Neutrophil (primary cell): ENCODE measurements at regions not wholly inside any gene's neighbourhood (a gene's known extent, or its start where the extent isn't known, plus 50 kb on each side); places are given as distances from the start of the nearest gene placed in this dataset.

ENCODE experiments used
- H3K27ac ChIP-seq: fragments of 200-600 bp; sonication (generic); 2 replicates; pipeline ENCODE4 v1.5.1; 2016; ENCODE audit warnings: mild to moderate bottlenecking, moderate library complexity
- H3K27me3 ChIP-seq: fragments of 200-600 bp; sonication (generic); 2 replicates; pipeline ENCODE4 v1.6.0; 2016; ENCODE audit warnings: mild to moderate bottlenecking
- H3K36me3 ChIP-seq: fragments of 200-600 bp; sonication (generic); 2 replicates; pipeline ENCODE4 v1.5.1; 2017
- H3K4me1 ChIP-seq, 2 experiments: fragments of 200-600 bp in 1 of 2; sonication (generic) in 1 of 2; 1 replicate in 1 of 2; 2 replicates in 1 of 2; pipeline versions ENCODE4 v1.5.1 to v1.6.1; 2013 to 2016; ENCODE audit warnings: low read depth in 1 of 2, low read length in 1 of 2, mild to moderate bottlenecking in 1 of 2, moderate library complexity in 1 of 2; ENCODE audit not compliant: control insufficient read depth in 1 of 2, insufficient read depth in 1 of 2
- H3K4me3 ChIP-seq, 2 experiments: fragments of 200-600 bp in 1 of 2; sonication (generic) in 1 of 2; 1 replicate in 1 of 2; 2 replicates in 1 of 2; pipeline ENCODE4 v1.5.1; 2013 to 2016; ENCODE audit warnings: low read depth in 1 of 2, low read length in 1 of 2, mild to moderate bottlenecking in 1 of 2, moderate library complexity in 1 of 2
- H3K9me3 ChIP-seq: fragments of 200-600 bp; sonication (generic); 2 replicates; pipeline ENCODE4 v1.5.1; 2016
- TF ChIP-seq, protein P1 (sequence below): fragments of 200-600 bp; sonication (generic); IDR thresholded peaks from 2 replicates; pipeline ENCODE4 v1.5.1; 2016; ENCODE audit warnings: antibody characterized with exemption

DNA sequence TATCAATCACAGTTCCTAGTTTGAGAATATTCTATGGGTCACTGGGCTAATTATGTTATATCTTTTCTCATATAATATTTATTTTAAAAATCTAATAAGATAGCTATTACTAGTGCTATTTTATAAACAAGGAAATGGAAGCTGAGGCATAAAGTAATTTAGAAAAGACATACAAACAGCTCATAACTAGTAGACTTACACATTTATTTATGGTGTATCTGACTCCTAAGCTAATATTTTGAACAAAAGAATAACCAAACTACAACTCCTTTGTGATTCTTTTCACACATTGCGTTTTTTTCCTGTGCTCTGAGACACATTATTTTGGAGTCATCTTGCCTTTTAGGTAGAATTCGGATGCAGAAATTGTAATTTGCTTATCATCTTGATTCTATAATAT, 742.0 kb upstream of the LRRTM4 start:
- Histone ChIP-seq H3K4me3 (no peak overlapping the region), H3K27me3 (no peaks in the 10 kb centered on the region), H3K9me3 (no peaks in the 10 kb centered on the region), H3K4me1 (no peaks in the 10 kb centered on the region), H3K36me3 (no peaks in the 10 kb centered on the region), H3K27ac (no peak overlapping the region)
- TF ChIP-seq, protein P1, sequence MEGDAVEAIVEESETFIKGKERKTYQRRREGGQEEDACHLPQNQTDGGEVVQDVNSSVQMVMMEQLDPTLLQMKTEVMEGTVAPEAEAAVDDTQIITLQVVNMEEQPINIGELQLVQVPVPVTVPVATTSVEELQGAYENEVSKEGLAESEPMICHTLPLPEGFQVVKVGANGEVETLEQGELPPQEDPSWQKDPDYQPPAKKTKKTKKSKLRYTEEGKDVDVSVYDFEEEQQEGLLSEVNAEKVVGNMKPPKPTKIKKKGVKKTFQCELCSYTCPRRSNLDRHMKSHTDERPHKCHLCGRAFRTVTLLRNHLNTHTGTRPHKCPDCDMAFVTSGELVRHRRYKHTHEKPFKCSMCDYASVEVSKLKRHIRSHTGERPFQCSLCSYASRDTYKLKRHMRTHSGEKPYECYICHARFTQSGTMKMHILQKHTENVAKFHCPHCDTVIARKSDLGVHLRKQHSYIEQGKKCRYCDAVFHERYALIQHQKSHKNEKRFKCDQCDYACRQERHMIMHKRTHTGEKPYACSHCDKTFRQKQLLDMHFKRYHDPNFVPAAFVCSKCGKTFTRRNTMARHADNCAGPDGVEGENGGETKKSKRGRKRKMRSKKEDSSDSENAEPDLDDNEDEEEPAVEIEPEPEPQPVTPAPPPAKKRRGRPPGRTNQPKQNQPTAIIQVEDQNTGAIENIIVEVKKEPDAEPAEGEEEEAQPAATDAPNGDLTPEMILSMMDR = no peak

DNA sequence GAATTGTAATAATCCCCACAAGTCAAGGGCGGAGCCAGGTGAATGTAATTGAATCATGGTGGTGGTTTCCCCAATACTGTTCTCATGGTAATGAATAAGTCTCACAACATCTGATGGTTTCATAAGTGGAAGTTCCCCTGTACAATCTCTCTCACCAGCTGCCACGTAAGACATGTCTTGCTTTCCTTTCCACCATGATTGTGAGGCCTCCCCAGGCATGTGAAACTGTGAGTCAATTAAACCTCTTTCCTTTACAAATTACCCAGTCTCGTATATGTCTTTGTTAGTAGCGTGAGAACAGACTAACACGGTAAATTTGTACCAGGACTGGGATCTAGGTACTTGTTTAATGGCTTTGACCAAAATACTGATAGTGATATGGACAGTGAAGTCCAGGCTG, 744.3 kb upstream of the REG3G start:
- no peak overlapping the region for H3K27ac ChIP-seq
- H3K27me3 ChIP-seq = no peaks in the 10 kb centered on the region
- no peaks in the 10 kb centered on the region for H3K36me3 ChIP-seq
- no peaks in the 10 kb centered on the region for H3K9me3 ChIP-seq
- no peaks in the 10 kb centered on the region for H3K4me1 ChIP-seq
- TF ChIP-seq, protein P1 = no peak
- no peak overlapping the region for H3K4me3 ChIP-seq

- Histone ChIP-seq H3K27me3 (no peaks in the 10 kb centered on the region), H3K9me3 (no peaks in the 10 kb centered on the region), H3K4me1 (no peaks in the 10 kb centered on the region), H3K4me3 (no peak overlapping the region), H3K36me3 (no peaks in the 10 kb centered on the region), H3K27ac (no peak overlapping the region)
- TF ChIP-seq, protein P1 = no peak
Measured at GRCh38 chr2:78290581-78291214, 734.8 kb upstream of the REG3G start.

GRCh38 chr2:78293768-78294167, 731.7 kb upstream of the REG3G start:
- TF ChIP-seq, protein P1 = no peak
- no peak overlapping the region for H3K27ac ChIP-seq
- no peaks in the 10 kb centered on the region for H3K4me1 ChIP-seq
- no peaks in the 10 kb centered on the region for H3K27me3 ChIP-seq
- no peak overlapping the region for H3K4me3 ChIP-seq
- no peaks in the 10 kb centered on the region for H3K36me3 ChIP-seq
- no peaks in the 10 kb centered on the region for H3K9me3 ChIP-seq

GRCh38 chr2:78301166-78301789, 724.2 kb upstream of the REG3G start:
- H3K9me3 ChIP-seq = no peaks in the 10 kb centered on the region
- H3K4me3 ChIP-seq = no peak overlapping the region
- no peak overlapping the region for H3K27ac ChIP-seq
- TF ChIP-seq, protein P1 = no peak
- H3K36me3 ChIP-seq = no peaks in the 10 kb centered on the region
- no peaks in the 10 kb centered on the region for H3K4me1 ChIP-seq
- no peaks in the 10 kb centered on the region for H3K27me3 ChIP-seq
